GM21526 (cell line): ENCODE measurements at regions not wholly inside any gene's neighbourhood (a gene's known extent, or its start where the extent isn't known, plus 50 kb on each side); places are given as distances from the start of the nearest gene placed in this dataset.

Source experiments
- ATAC-seq: cut with Tn5 transposase; IDR thresholded peaks from one replicate; pipeline ENCODE4 v1.9.1; 2021; ENCODE audit warnings: moderate library complexity; ENCODE audit not compliant: unreplicated experiment, low FRiP score

- ATAC-seq = no peak
Measured at GRCh38 chr3:176740906-176741663, 456.2 kb downstream of the TBL1XR1 start.

- no peak for ATAC-seq
Measured at GRCh38 chr3:176739159-176739558, 458.1 kb downstream of the TBL1XR1 start.

- ATAC-seq = no peak
Measured at GRCh38 chr3:176737480-176738110, 459.7 kb downstream of the TBL1XR1 start.

GRCh38 chr3:176734146-176734545 lies 463.1 kb downstream of the TBL1XR1 start:
- no peak for ATAC-seq

GRCh38 chr3:176724394-176724759 lies 472.9 kb downstream of the TBL1XR1 start:
- ATAC-seq = no peak

- ATAC-seq = no peak
Measured at GRCh38 chr3:176723758-176724393, 473.4 kb downstream of the TBL1XR1 start.

GRCh38 chr3:176714034-176714433 lies 483.2 kb downstream of the TBL1XR1 start:
- ATAC-seq = no peak

GRCh38 chr3:176712191-176712590 lies 485.1 kb downstream of the TBL1XR1 start:
- ATAC-seq = no peak

GRCh38 chr3:176699288-176699687 lies 498.0 kb downstream of the TBL1XR1 start:
- no peak for ATAC-seq

- no peak for ATAC-seq
Measured at GRCh38 chr3:176697284-176697889, 499.9 kb downstream of the TBL1XR1 start.

GRCh38 chr3:176696816-176697215 lies 500.5 kb downstream of the TBL1XR1 start:
- ATAC-seq = no peak

GRCh38 chr3:176692966-176693785 lies 504.1 kb downstream of the TBL1XR1 start:
- ATAC-seq = no peak

GRCh38 chr3:176692199-176692965 lies 504.9 kb downstream of the TBL1XR1 start:
- no peak for ATAC-seq

- ATAC-seq = no peak
Measured at GRCh38 chr3:176690083-176690869, 507.0 kb downstream of the TBL1XR1 start.

- ATAC-seq = no peak
Measured at GRCh38 chr3:176687754-176688153, 509.5 kb downstream of the TBL1XR1 start.

- ATAC-seq = no peak
Measured at GRCh38 chr3:176683382-176683781, 513.9 kb downstream of the TBL1XR1 start.

GRCh38 chr3:176663837-176664831 lies 533.1 kb downstream of the TBL1XR1 start:
- ATAC-seq = no peak

GRCh38 chr3:176663387-176663786 lies 533.9 kb downstream of the TBL1XR1 start:
- no peak for ATAC-seq
